Right lobe of liver (tissue), 4 donors: ENCODE measurements at regions not wholly inside any gene's neighbourhood (a gene's known extent, or its start where the extent isn't known, plus 50 kb on each side); places are given as distances from the start of the nearest gene placed in this dataset.

ENCODE experiments used
- POLR2A ChIP-seq: fragments of 450-650 bp; IDR thresholded peaks from one replicate; pipeline ENCODE4 v1.6.1; 2017; ENCODE audit warnings: antibody characterized with exemption, mild to moderate bottlenecking
- TF ChIP-seq, protein P1 (sequence below), 4 donors: fragments of 200-600 bp in 3 of 4; fragments of 450-650 bp in 1 of 4; IDR thresholded peaks; one replicate each; pipeline versions ENCODE4 v1.5.1 to v1.8.0; 2016 to 2022; ENCODE audit warnings: antibody characterized with exemption in 4 of 4, mild to moderate bottlenecking in 2 of 4
- donor health status: DM: no; HTN: no; CAD: no.
- donor health status: DM: no; HTN: no; CAD: no.
- donor health status: DM: no; HTN: yes; CAD: no.

DNA sequence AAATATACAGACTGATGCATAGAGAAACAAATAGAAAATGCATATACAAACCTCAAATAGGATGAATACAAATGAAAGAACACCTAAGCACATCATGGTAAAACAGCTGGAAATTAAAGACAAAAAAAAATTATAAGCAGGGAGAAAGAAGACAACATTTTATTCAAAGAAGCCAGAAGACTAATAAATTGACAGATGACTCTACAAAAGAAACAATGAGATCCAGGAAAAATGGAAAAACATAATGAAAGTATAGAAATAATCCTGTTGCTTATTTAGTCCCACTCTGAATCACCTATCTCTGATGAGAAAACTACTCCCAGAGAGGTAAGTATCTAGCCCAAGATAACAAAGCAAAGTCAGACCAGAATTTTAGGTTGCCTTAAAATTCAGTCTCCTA lies 143.4 kb downstream of the RBM43 start:
- TF ChIP-seq, protein P1, sequence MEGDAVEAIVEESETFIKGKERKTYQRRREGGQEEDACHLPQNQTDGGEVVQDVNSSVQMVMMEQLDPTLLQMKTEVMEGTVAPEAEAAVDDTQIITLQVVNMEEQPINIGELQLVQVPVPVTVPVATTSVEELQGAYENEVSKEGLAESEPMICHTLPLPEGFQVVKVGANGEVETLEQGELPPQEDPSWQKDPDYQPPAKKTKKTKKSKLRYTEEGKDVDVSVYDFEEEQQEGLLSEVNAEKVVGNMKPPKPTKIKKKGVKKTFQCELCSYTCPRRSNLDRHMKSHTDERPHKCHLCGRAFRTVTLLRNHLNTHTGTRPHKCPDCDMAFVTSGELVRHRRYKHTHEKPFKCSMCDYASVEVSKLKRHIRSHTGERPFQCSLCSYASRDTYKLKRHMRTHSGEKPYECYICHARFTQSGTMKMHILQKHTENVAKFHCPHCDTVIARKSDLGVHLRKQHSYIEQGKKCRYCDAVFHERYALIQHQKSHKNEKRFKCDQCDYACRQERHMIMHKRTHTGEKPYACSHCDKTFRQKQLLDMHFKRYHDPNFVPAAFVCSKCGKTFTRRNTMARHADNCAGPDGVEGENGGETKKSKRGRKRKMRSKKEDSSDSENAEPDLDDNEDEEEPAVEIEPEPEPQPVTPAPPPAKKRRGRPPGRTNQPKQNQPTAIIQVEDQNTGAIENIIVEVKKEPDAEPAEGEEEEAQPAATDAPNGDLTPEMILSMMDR (IDR thresholded peaks at IDR 0.05), result no peak
- no peak for TF ChIP-seq POLR2A
